Activated CD4-positive, alpha-beta T cell treated with anti-CD3 and anti-CD28 coated beads, Interleukin-2, amount 50 U/mL, for 16 hours (primary cell): ENCODE measurements at regions not wholly inside any gene's neighbourhood (a gene's known extent, or its start where the extent isn't known, plus 50 kb on each side); places are given as distances from the start of the nearest gene placed in this dataset.
A peak's percentile ranks its signal among the peaks of the same experiment; 100 is the strongest.

Experiments used
- DNase-seq: peaks from one replicate; pipeline ENCODE4 v3.0.0-alpha.2; 2020

DNA sequence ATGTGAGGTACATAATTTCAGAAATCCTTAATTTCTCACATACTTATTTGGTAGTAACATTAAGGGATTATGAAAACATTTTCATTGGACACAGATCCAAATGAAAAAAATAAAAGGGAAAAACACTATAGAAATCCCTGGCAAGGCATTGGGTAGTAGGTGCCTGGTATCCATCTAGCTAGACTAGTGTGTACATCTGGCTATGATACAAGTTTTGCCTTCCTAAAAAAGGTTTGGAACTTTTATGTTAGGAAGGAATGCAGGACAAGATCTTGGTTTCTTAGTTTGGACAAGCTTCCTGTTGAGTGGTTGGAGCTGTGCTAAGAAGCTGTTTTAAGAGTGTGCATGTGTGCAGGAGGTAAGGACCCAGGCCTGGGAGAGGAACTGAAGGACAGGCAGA is 252.3 kb upstream of the GLI3 start:
- no peak for DNase-seq

DNA sequence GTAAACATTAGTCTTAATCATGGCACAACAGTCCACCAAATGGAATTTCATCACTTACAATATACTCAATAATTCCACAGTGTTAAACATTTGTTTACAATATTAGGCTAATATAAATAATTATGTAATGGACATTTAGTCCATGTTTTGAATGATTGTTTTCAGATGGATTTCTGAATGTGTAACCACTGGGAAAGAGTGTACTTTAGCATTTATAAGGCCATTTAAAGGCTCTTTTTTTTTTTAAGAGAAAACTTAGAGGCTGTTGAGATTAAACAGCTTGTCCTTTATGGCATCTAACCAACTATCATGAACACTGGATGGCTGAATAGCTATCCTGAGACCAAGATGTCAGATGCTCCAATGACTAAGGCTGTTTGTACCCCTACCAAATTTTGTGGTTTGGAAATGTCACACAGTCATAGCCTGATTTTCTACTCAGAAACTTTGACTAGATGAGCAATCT is 248.3 kb upstream of the GLI3 start:
- no peak for DNase-seq

GRCh38 chr7:42483886-42484285 is 246.9 kb upstream of the GLI3 start:
- no peak for DNase-seq

DNA sequence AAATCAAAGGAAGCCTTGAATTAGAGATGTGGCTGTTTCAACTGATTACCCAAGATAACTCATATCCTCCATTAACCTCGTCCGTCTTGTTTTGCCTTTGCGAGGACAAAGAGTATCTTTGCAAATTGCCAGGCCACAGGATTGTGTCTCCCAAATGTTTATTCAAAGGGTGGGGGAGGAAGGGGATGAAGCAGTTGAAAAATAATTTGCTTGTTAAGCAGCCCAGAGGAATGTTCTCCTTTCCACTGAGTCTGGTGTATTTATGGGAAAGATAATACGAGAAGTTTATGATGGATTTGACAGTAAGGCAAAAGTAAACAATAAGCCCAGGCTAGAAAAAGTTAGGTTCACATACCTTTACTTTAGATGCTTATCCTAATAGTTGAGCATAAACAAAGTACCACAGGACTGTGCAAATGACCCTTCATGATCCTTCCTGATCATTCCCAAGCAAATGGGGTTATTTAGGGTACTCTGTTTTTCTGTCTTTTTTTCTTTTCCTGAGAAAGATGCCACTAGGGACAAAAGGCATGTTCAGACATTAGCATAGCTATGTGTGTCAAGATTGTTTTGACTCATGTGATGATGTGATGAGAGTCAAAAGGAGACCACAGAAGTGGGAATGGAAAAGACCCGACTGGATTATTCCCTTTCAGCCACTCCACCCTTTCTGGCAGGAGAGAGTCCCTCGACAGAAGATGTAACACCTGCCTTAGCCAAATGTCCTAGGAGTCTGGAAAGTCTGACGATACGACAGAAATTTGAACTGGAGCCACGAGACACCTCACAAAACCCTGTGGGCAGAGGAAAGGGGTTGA is 243.0 kb upstream of the GLI3 start:
- DNase-seq, result no peak

- DNase-seq, result no peak
Observed at GRCh38 chr7:42479452-42479815, 242.4 kb upstream of the GLI3 start.

GRCh38 chr7:42478717-42479116 is 241.7 kb upstream of the GLI3 start:
- no peak for DNase-seq

DNA sequence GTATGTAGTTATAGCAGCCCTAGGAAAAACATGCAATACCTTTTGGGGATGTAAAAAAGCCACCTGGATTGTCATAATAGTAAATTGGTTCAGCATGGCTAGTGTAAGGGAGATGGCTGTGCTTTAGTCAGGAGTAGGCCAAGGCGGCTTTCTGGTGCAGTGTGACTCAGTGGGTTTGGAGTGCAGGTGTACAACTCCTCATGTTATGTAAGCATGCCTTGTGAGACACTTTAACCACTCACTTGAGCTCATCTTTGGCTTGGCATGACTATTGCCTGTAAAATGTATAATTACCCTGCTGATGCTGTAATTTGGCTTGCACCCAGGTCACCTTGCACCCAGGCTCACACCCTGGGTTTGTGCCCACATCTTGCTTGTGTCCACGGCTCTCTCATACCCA is 239.2 kb upstream of the GLI3 start:
- DNase-seq, result no peak

- no peak for DNase-seq
Observed at GRCh38 chr7:42475082-42475481, 238.1 kb upstream of the GLI3 start.

- DNase-seq, result no peak
Observed at GRCh38 chr7:42473099-42473498, 236.1 kb upstream of the GLI3 start.

GRCh38 chr7:42471573-42472174 is 234.7 kb upstream of the GLI3 start:
- DNase-seq, result peak; percentile 39

DNA sequence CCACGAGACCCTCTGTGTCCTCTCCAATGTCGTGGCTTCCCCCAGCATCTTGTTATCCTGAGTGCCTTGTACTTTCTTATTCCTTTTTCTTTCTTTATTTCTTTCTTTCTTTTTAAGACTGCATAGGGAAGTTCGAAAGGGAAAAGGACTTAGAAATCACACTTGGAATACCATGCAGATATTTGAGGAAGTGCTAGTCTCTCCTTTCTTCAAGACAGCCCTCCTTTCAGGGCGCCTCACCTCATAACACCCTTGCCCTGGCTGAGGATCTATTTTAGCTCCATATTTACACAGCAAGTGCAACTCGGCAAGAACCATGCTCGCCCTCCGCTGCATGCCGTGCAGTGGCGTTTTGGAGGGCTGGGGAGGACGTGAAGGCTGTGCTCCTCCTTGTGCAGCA is 232.3 kb upstream of the GLI3 start:
- DNase-seq, result no peak

DNA sequence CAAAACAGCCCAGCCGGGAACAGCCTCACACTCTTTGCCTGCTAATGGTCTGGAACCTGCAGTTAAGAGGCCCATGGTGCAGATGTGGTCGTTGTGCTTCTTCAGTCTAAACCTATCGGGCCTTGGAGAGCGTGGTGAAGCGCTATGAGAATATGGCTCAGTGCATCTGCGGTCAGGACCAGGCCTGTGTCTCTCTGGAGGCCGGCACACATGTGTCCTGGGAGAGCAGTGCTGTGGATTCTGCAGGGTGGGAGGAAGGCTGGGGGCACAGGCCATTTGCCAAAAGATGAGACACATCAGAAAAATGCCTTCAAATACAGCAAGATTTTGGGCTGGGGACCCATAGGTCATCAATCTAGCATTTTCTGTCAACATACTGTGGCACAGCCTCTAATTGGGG is 231.5 kb upstream of the GLI3 start:
- no peak for DNase-seq

GRCh38 chr7:42461537-42461936 is 224.5 kb upstream of the GLI3 start:
- DNase-seq, result no peak

DNA sequence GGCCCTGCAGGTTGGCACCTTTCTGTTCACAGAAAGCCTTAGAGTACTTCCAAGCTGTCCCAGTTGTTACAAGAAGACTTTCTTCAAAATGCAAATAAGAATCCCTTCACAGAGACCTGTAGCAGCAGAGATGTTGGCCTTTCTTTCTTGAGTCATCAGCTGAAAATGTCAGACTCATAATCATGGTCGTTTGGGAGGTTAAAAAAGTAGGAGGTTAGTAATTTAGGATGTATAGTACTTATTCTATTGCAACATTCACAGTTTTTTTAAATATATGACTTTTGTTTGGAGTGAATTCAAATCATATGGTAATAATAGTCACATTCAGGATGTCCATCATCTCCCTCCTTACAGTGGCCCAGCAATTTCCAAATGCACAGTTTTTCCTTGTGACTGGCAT is 223.9 kb upstream of the GLI3 start:
- no peak for DNase-seq

- no peak for DNase-seq
Observed at GRCh38 chr7:42460148-42460547, 223.1 kb upstream of the GLI3 start.

DNA sequence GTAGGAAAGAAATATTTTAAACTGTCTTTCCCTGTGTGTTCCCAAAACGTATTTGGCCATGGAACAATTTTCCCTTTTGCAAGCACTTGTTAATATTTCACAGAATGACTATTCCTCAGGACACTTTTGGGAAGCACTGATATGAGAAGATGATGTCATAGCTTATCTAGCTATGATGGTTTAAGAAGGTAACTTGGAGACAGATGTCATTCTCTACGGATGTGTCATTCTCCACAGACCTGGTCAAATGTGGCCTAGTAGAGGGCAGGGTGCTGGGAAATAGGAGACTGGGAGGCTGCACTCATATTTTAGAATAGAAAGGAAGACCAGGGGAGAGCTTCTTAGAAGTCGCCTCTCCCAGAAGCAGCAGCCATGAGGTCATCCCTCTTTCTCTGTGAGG is 220.7 kb upstream of the GLI3 start:
- no peak for DNase-seq

DNA sequence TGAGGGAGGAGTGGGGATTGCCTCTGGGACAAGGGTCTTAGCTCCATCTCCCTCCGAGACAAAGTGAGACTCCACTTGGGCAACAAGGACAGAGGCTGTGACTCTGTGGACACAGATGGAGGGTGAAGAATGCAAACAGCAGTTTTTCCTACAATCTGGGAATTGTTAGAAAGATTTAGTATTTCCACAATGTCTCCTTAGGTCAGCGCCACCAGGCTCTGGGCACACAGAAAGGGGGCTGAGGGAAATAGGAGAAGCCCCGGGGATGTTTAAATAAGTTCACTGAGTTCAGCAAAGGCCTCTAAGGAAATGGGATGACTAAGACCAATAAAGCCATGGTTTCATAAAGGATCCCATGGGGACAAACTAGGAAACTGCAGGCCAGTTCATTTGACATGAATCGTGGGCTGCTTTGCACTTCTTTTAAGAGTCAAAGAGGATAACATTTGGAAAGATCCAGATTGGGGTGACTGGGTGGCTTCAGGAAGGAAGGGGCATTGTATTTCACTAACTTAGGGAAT is 219.8 kb upstream of the GLI3 start:
- DNase-seq, result no peak

GRCh38 chr7:42456267-42456666 is 219.3 kb upstream of the GLI3 start:
- no peak for DNase-seq

DNA sequence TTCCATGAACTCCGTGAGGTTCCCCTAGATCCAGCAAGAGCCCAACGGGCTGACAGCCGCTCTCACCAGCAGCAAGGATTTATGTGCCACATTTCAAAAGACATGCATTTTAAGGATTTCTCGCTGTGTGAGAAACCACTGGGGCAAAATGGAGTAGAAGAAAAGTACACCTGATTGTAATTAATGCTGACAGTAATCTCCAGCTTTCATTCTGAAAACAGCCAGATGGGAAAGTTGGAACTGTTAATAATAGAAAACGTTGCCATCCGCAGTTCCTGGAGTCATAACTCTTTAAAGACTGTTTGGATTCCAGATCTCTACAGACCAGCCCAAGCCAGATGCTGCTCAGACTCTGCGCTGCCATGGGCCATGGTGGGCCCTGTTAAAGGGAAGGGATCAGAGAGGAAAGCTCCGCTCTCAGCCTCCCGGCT is 216.9 kb upstream of the GLI3 start:
- no peak for DNase-seq

- no peak for DNase-seq
Observed at GRCh38 chr7:42452356-42452755, 215.3 kb upstream of the GLI3 start.

DNA sequence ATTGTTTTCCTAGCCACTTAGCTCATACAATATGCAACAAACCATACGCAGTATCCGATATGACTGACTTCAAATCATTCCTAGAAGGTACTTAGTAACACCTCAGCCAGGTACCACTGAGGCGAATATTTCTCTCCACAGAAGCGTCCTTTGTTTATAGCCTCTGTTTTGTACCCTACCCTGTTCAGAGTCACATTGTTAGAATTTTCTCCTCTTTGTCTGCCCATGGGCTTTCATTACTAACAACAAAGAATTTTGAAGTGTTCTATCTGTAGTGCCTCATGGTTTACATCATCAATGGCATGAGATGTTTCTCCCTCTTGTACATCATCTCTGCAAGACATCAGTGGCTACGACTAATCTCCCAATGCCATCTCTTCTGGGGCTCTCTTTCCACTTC is 212.4 kb upstream of the GLI3 start:
- DNase-seq, result no peak

DNA sequence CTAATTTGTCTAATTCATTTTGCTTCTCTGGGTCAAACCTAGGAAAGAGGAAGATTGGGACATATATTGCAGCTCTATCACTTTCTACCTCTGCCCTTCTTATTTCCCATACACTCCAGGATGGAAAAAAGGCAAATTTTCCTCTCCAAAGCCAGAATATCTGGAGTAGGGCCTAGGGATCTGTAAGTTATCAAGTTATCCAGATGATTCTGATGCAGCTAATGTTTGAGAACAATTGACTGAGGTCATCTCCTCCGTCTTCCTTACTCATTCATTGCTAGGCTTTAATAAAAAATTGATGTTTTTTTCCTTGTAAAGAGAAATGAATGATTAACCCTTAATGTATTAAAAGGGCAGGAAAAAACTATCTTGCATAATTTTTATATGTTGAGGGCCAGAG is 211.9 kb upstream of the GLI3 start:
- DNase-seq, result no peak

GRCh38 chr7:42445691-42446090 is 208.7 kb upstream of the GLI3 start:
- DNase-seq, result no peak

DNA sequence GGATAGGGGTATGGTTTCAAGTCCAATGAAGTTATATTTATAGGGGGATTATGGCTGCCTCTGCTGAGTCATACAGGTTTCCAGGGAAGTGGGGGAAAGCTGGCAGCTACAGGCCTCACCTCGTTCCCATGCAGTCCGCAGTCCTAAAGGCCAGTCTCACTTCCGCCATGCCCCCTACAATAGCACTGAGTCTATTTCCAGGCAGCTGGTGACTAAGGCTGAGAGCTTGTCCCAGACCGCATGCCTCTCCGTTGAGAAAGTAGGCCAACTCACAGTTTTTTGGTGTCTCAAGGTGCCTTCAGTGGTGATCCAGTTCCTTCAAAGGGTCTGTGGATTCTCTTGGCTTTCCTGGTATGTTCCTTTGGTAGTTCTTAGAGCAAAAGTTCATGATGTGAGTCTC is 203.9 kb upstream of the GLI3 start:
- no peak for DNase-seq

GRCh38 chr7:42432644-42433043 is 195.6 kb upstream of the GLI3 start:
- no peak for DNase-seq
